Esophagus squamous epithelium (tissue), 5 donors: ENCODE measurements at regions not wholly inside any gene's neighbourhood (a gene's known extent, or its start where the extent isn't known, plus 50 kb on each side); places are given as distances from the start of the nearest gene placed in this dataset.

ENCODE experiments used
- DNase-seq: peaks from one replicate; lab custom pipeline; 2025; lab: John Stamatoyannopoulos, UW
- H3K27ac ChIP-seq, 4 donors: fragments of 200-600 bp; sonication (generic); one replicate each; pipeline ENCODE4 v1.5.1; 2016 to 2019; ENCODE audit warnings: mild to moderate bottlenecking in 1 of 4
- H3K27me3 ChIP-seq, 4 donors: fragments of 200-600 bp; sonication (generic); 1 replicate in 3 of 4; 2 replicates in 1 of 4; pipeline versions ENCODE4 v1.5.1 to v1.6.0; 2017 to 2021; ENCODE audit warnings: antibody characterized with exemption in 1 of 4
- H3K36me3 ChIP-seq, 3 donors: fragments of 200-600 bp; sonication (generic); one replicate each; pipeline ENCODE4 v1.5.1; 2016 to 2019
- H3K4me1 ChIP-seq, 3 donors: fragments of 200-600 bp; sonication (generic); one replicate each; pipeline ENCODE4 v1.5.1; 2017 to 2019
- H3K4me3 ChIP-seq, 4 donors: fragments of 200-600 bp; sonication (generic); 1 replicate in 3 of 4; 2 replicates in 1 of 4; pipeline ENCODE4 v1.5.1; 2016 to 2019; ENCODE audit warnings: mild to moderate bottlenecking in 2 of 4, moderate library complexity in 1 of 4
- H3K9me3 ChIP-seq, 3 donors: fragments of 200-600 bp; sonication (generic); one replicate each; pipeline ENCODE4 v1.5.1; 2016 to 2019
- POLR2A ChIP-seq, 4 donors: fragments of 450-650 bp; IDR thresholded peaks; one replicate each; pipeline ENCODE4 v1.6.1; 2017; ENCODE audit warnings: antibody characterized with exemption in 4 of 4, mild to moderate bottlenecking in 4 of 4, moderate library complexity in 3 of 4
- WGBS, 2 donors: methylation state at CpG; one replicate each; pipeline ENCODE4 v1.1.5; 2018; 5-methylcytosine and 5-hydroxymethylcytosine counted together
- intact Hi-C: fragments of 100-400 bp; cut with DNase I; formaldehyde crosslinking; loops from one replicate; pipeline ENCODE4 v1.15.0; 2022
- TF ChIP-seq, protein P1 (sequence below), 6 experiments: fragments of 450-650 bp in 4 of 6; fragments of 200-600 bp in 2 of 6; sonication (generic) in 2 of 6; IDR thresholded peaks; one replicate each; pipeline ENCODE4 v1.5.1; 2016 to 2019; ENCODE audit warnings: antibody characterized with exemption in 6 of 6, mild to moderate bottlenecking in 4 of 6, moderate library complexity in 4 of 6
- donor health status: DM: yes; HTN: yes; CAD: no.

DNA sequence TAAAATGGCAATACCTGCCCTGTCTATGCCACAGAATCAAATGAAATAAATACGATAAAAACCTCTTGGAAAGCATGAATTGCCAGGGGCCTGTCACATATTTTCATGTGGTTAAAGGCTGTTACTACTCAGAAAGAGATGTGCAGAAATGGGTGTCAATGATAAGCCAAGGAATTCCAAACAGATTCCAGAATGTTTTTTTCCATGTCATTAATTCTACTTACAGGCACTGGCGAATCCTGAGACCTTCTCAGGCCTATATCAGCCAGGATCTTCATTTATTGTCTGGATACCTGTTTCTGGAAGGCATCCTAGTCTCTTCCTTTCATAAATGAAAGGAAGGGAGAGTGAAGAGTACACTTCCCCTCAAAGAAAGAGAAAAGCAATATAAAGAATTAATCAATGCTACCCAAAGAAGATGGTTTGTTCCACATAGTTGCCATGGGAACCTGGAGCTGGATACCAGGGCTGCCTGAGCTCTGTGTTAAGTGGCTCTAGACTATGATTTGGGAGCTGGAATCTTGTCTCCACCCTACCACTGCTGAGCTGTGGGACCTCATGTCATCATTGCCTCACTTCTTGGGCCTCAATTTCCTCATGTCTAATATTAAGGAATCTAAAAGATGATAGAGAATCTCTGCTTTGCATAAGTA is 335.1 kb upstream of the SKOR2 start:
- no peak for TF ChIP-seq POLR2A (IDR thresholded peaks at IDR 0.05)
- TF ChIP-seq, protein P1, sequence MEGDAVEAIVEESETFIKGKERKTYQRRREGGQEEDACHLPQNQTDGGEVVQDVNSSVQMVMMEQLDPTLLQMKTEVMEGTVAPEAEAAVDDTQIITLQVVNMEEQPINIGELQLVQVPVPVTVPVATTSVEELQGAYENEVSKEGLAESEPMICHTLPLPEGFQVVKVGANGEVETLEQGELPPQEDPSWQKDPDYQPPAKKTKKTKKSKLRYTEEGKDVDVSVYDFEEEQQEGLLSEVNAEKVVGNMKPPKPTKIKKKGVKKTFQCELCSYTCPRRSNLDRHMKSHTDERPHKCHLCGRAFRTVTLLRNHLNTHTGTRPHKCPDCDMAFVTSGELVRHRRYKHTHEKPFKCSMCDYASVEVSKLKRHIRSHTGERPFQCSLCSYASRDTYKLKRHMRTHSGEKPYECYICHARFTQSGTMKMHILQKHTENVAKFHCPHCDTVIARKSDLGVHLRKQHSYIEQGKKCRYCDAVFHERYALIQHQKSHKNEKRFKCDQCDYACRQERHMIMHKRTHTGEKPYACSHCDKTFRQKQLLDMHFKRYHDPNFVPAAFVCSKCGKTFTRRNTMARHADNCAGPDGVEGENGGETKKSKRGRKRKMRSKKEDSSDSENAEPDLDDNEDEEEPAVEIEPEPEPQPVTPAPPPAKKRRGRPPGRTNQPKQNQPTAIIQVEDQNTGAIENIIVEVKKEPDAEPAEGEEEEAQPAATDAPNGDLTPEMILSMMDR (IDR thresholded peaks at IDR 0.05): no peak

DNA sequence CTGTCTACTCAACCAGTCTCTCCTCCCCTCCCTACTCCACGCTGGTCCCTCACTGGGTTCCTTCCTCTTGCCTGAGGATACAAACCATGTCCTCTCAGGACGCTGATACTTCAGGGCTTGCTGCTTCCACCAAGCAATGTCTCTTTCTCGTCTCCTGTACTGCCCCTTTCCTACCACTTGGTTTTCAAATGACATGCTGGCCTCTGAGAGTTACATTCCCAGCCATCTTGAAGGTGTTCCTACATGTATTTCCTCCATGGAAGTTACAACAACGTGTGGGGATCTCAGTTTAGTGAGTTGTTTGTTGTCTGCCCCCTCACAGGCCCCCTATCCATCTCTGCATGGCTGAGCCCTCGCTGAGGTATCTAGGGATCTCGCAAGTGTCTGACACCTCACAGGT is 334.5 kb upstream of the SKOR2 start:
- DNase-seq: no peak

More for the DNA sequence above, 335.1 kb upstream of the SKOR2 start:
- Histone ChIP-seq H3K4me3 (no peak overlapping the region), H3K27ac (no peak overlapping the region), H3K4me1 (no peaks in the 10 kb centered on the region), H3K27me3 (peaks cover 0 to 8% (median 0%) of the 10 kb centered on the region in 4 donors), H3K36me3 (no peaks in the 10 kb centered on the region), H3K9me3 (no peaks in the 10 kb centered on the region)
- DNase-seq: no peak
- intact Hi-C loops: no loop called here
- WGBS, 2 donors: 44 to 68% methylated on average over 2 of the region's 2 CpGs

DNA sequence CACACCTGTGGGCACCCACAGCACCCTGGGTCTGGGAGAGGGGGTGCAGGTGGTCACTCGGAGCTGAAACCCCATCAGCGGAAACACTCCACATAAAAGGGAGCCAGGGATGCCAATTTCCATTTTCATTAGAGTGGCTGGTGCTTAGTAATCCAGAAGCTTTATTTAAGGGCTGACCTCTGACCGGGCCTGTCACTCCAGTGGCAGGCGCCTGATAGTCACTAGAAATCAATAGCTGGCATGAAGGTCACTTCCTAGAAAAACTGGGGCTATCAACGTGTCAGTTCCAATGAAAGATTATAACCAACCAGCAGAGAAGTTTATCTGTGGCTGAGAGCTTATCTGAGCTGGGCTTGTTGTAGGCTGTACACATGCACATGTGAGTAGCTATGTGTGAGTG is 333.7 kb upstream of the SKOR2 start:
- Histone ChIP-seq H3K27me3 (peaks cover 0 to 8% (median 0%) of the 10 kb centered on the region in 4 donors), H3K4me1 (no peaks in the 10 kb centered on the region), H3K36me3 (no peaks in the 10 kb centered on the region), H3K9me3 (no peaks in the 10 kb centered on the region), H3K27ac (no peak overlapping the region), H3K4me3 (no peak overlapping the region)
- no peak for DNase-seq
- TF ChIP-seq, protein P1 (IDR thresholded peaks at IDR 0.05): no peak
- TF ChIP-seq POLR2A (IDR thresholded peaks at IDR 0.05): no peak
- intact Hi-C loops: no loop called here
- 43 to 58% methylated on average over 1 to 5 of the region's 5 CpGs for WGBS, 2 donors

More for the DNA sequence above, 334.5 kb upstream of the SKOR2 start:
- H3K4me3 ChIP-seq: no peak overlapping the region
- 53 to 57% methylated on average over 6 of the region's 6 CpGs for WGBS, 2 donors
- no peaks in the 10 kb centered on the region for H3K9me3 ChIP-seq
- no peaks in the 10 kb centered on the region for H3K4me1 ChIP-seq
- intact Hi-C loops: no loop called here
- H3K36me3 ChIP-seq: no peaks in the 10 kb centered on the region
- peaks cover 0 to 8% (median 0%) of the 10 kb centered on the region in 4 donors for H3K27me3 ChIP-seq
- no peak overlapping the region for H3K27ac ChIP-seq
- TF ChIP-seq, protein P1 (IDR thresholded peaks at IDR 0.05): no peak
- no peak for TF ChIP-seq POLR2A (IDR thresholded peaks at IDR 0.05)

DNA sequence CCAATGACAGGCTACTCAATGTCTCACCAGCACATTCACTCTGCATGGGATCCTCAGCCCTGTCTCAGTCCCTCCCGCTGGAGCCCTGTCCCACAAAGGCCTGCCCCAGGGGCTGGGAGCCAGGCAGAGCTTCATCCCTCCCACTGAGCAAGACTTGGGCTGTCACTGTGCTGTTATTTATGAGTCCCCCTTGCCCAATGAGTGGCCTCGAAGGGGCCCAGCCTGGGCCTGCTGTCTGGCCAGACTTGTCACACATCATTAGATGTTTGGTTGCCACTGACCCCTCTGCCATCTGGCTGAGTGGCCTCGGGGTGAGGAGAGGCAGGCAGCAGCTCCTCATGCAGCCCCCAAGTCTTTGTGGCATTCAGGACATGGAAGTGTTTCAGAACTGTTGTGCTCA is 330.6 kb upstream of the SKOR2 start:
- intact Hi-C loops: no loop called here
- 34% methylated on average over 2 of the region's 3 CpGs; no CpG with 5 or more reads in 1 of the 2 donors for WGBS, 2 donors
- H3K36me3 ChIP-seq: no peaks in the 10 kb centered on the region
- DNase-seq: no peak
- TF ChIP-seq, protein P1 (IDR thresholded peaks at IDR 0.05): no peak
- no peak for TF ChIP-seq POLR2A (IDR thresholded peaks at IDR 0.05)
- H3K4me1 ChIP-seq: no peaks in the 10 kb centered on the region
- H3K9me3 ChIP-seq: no peaks in the 10 kb centered on the region
- H3K27me3 ChIP-seq: peaks cover 0 to 14% (median 0%) of the 10 kb centered on the region in 4 donors
- no peak overlapping the region for H3K4me3 ChIP-seq
- no peak overlapping the region for H3K27ac ChIP-seq

DNA sequence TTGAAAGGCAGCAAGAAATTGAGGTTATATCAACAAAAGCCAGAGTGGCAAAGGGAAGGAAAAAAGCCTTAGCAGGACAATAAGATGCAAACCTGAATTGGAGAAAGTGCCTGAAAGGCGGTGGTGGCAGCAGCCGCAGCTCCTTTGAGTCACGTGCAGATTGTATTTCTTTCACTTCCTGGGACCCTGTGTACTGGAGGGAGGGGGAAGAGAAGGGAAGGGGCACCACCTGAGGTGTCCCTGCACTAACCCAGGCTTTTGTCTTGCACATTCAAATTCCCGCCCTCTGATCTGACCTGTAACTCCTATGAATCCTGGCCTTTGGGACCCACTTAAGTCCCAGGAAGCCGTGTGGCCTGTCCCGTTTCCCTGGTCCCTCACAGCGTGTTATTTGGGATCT is 326.1 kb upstream of the SKOR2 start:
- no peak for DNase-seq
- intact Hi-C loops: no loop called here
- no peak overlapping the region for H3K27ac ChIP-seq
- no peaks in the 10 kb centered on the region for H3K36me3 ChIP-seq
- no peak overlapping the region for H3K4me3 ChIP-seq
- TF ChIP-seq, protein P1 (IDR thresholded peaks at IDR 0.05): no peak
- no peak for TF ChIP-seq POLR2A (IDR thresholded peaks at IDR 0.05)
- H3K9me3 ChIP-seq: no peaks in the 10 kb centered on the region
- H3K27me3 ChIP-seq: peaks cover 0 to 22% (median 0%) of the 10 kb centered on the region in 4 donors
- WGBS, 2 donors: 44 to 45% methylated on average over 7 of the region's 7 CpGs
- H3K4me1 ChIP-seq: no peaks in the 10 kb centered on the region
